GM19023 (cell line): ENCODE measurements at regions not wholly inside any gene's neighbourhood (a gene's known extent, or its start where the extent isn't known, plus 50 kb on each side); places are given as distances from the start of the nearest gene placed in this dataset.

ENCODE experiments used
- ATAC-seq: cut with Tn5 transposase; IDR thresholded peaks from one replicate; pipeline ENCODE4 v1.9.1; 2021; ENCODE audit warnings: mild to moderate bottlenecking, moderate library complexity; ENCODE audit not compliant: unreplicated experiment

- no peak for ATAC-seq
These were observed 89.4 kb upstream of the PTBP2 start for GRCh38 chr1:96632045-96632664.

GRCh38 chr1:96633695-96634094 lies 87.9 kb upstream of the PTBP2 start:
- no peak for ATAC-seq

GRCh38 chr1:96634883-96635282 lies 86.7 kb upstream of the PTBP2 start:
- ATAC-seq = no peak

GRCh38 chr1:96641282-96641681 lies 80.3 kb upstream of the PTBP2 start:
- no peak for ATAC-seq

GRCh38 chr1:96643519-96643918 lies 78.1 kb upstream of the PTBP2 start:
- ATAC-seq = no peak

- no peak for ATAC-seq
These were observed 72.3 kb upstream of the PTBP2 start for GRCh38 chr1:96649301-96649700.

- ATAC-seq = no peak
These were observed 70.1 kb upstream of the PTBP2 start for GRCh38 chr1:96651517-96651916.

GRCh38 chr1:96660051-96660450 lies 61.5 kb upstream of the PTBP2 start:
- ATAC-seq = no peak

GRCh38 chr1:96660503-96660902 lies 61.1 kb upstream of the PTBP2 start:
- no peak for ATAC-seq
